WERI-Rb-1 (cell line): ENCODE measurements at regions not wholly inside any gene's neighbourhood (a gene's known extent, or its start where the extent isn't known, plus 50 kb on each side); places are given as distances from the start of the nearest gene placed in this dataset.
A peak's percentile ranks its signal among the peaks of the same experiment; 100 is the strongest.

Source experiments
- DNase-seq: peaks from one replicate; pipeline ENCODE4 v3.0.0-alpha.2; 2020
- H3K27ac ChIP-seq: fragments of 250-450 bp; sonication (Bioruptor Pico); 2 replicates; pipeline ENCODE4 v1.5.1; 2020; ENCODE audit warnings: mild to moderate bottlenecking, moderate library complexity
- H3K27me3 ChIP-seq: fragments of 250-450 bp; sonication (Bioruptor Pico); 2 replicates; pipeline ENCODE4 v1.5.1; 2021; ENCODE audit warnings: mild to moderate bottlenecking, low read depth, moderate library complexity; ENCODE audit not compliant: insufficient read depth, severe bottlenecking
- H3K36me3 ChIP-seq: fragments of 250-450 bp; sonication (Bioruptor Pico); 2 replicates; pipeline ENCODE4 v1.5.1; 2020; ENCODE audit warnings: mild to moderate bottlenecking, moderate library complexity
- H3K4me3 ChIP-seq: 2 replicates; pipeline ENCODE4 v1.5.1; 2011; ENCODE audit warnings: low read depth, mild to moderate bottlenecking, control low read depth, low read length
- H3K9me3 ChIP-seq: fragments of 250-450 bp; sonication (Bioruptor Pico); 2 replicates; pipeline ENCODE4 v1.5.1; 2021; ENCODE audit warnings: mild to moderate bottlenecking, moderate library complexity; ENCODE audit not compliant: severe bottlenecking
- CTCF ChIP-seq: IDR thresholded peaks from 2 replicates; pipeline ENCODE4 v1.5.1; 2011; ENCODE audit warnings: low read depth, mild to moderate bottlenecking, control low read depth, inconsistent platforms, low read length

GRCh38 chr18:60537074-60537473 lies 164.5 kb upstream of the MC4R start:
- no peak for TF ChIP-seq CTCF
- DNase-seq: no peak
- no peaks in the 10 kb centered on the region for H3K9me3 ChIP-seq
- H3K4me3 ChIP-seq: no peak overlapping the region
- H3K36me3 ChIP-seq: no peaks in the 10 kb centered on the region
- no peak overlapping the region for H3K27ac ChIP-seq
- no peaks in the 10 kb centered on the region for H3K27me3 ChIP-seq

- no peaks in the 10 kb centered on the region for H3K27me3 ChIP-seq
- no peak for DNase-seq
- H3K4me3 ChIP-seq: no peak overlapping the region
- H3K9me3 ChIP-seq: no peaks in the 10 kb centered on the region
- no peak overlapping the region for H3K27ac ChIP-seq
- no peaks in the 10 kb centered on the region for H3K36me3 ChIP-seq
- no peak for TF ChIP-seq CTCF
Measured at GRCh38 chr18:60538891-60539290, 166.3 kb upstream of the MC4R start.

GRCh38 chr18:60541661-60542060 lies 169.1 kb upstream of the MC4R start:
- H3K9me3 ChIP-seq: no peaks in the 10 kb centered on the region
- no peak overlapping the region for H3K27ac ChIP-seq
- TF ChIP-seq CTCF: no peak
- DNase-seq: no peak
- H3K36me3 ChIP-seq: no peaks in the 10 kb centered on the region
- no peaks in the 10 kb centered on the region for H3K27me3 ChIP-seq
- no peak overlapping the region for H3K4me3 ChIP-seq

- no peaks in the 10 kb centered on the region for H3K36me3 ChIP-seq
- no peak for TF ChIP-seq CTCF
- no peaks in the 10 kb centered on the region for H3K9me3 ChIP-seq
- no peak for DNase-seq
- no peak overlapping the region for H3K27ac ChIP-seq
- no peak overlapping the region for H3K4me3 ChIP-seq
- no peaks in the 10 kb centered on the region for H3K27me3 ChIP-seq
Measured at GRCh38 chr18:60543646-60544045, 171.1 kb upstream of the MC4R start.

- TF ChIP-seq CTCF: peak; percentile 53
- Histone ChIP-seq H3K9me3 (no peaks in the 10 kb centered on the region), H3K4me3 (no peak overlapping the region), H3K27ac (no peak overlapping the region), H3K27me3 (no peaks in the 10 kb centered on the region), H3K36me3 (no peaks in the 10 kb centered on the region)
- peak; percentile 40 for DNase-seq
Measured at GRCh38 chr18:60549338-60549960, 176.9 kb upstream of the MC4R start.

GRCh38 chr18:60552948-60553347 lies 180.4 kb upstream of the MC4R start:
- Histone ChIP-seq H3K27ac (no peak overlapping the region), H3K4me3 (no peak overlapping the region), H3K27me3 (no peaks in the 10 kb centered on the region), H3K9me3 (no peaks in the 10 kb centered on the region), H3K36me3 (no peaks in the 10 kb centered on the region)
- no peak for DNase-seq
- TF ChIP-seq CTCF: no peak
